ENCODE measurements at regions not wholly inside any gene's neighbourhood (a gene's known extent, or its start where the extent isn't known, plus 50 kb on each side); places are given as distances from the start of the nearest gene placed in this dataset.

DNA sequence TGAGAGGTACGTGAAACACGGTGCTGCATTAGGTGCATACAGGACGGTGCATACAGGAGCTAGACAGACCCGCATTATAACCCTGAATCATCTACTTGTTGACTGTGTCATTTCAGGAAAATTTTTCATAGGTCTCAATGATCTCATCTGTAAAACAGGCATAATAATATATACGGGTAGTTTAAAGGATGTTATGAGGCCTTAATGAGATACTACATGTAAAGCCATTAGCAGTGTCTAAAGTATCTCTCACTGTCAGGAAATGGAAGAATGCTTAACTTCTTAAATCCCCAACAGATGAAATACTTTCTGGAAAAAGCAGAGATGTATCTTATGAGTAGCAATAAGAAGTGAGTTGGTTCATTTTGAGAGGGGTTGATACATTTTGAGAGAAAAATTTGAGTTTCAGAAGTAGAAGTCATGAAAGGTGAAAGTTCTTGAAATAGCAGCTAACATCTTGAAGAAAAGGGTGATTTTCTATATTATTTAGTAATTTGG, 669.6 kb downstream of the PTPRC start:
- Histone ChIP-seq H2AFZ (ENCODE audit: low read depth, low read length) (no peak overlapping the region), H3K27ac (ENCODE audit: low read length) (no peak overlapping the region), H3K36me3 (ENCODE audit: insufficient read depth, low read length) (no peaks in the 10 kb centered on the region), H3K4me2 (ENCODE audit: insufficient read depth, low read length) (no peak overlapping the region), H3K9me3 (ENCODE audit: insufficient read depth, low read length, severe bottlenecking) (no peaks in the 10 kb centered on the region), H3K27me3 (ENCODE audit: insufficient read depth, low read length, poor library complexity) (no peaks in the 10 kb centered on the region), H4K20me1 (ENCODE audit: insufficient read depth, low read length) (no peaks in the 10 kb centered on the region), H3K9ac (ENCODE audit: low read depth, low read length) (no peak overlapping the region), H3K4me1 (ENCODE audit: insufficient read depth, low read length) (peaks cover 24% of the 10 kb centered on the region), H3K4me3 (ENCODE audit: low read depth in 1 of 2, low read length in 2 of 2) (no peak overlapping the region), H3K79me2 (ENCODE audit: insufficient read depth, low read length) (no peaks in the 10 kb centered on the region)
- DNase-seq, result no peak
- ATAC-seq (ENCODE audit: insufficient read depth, low read depth), result no peak
- TF ChIP-seq CTCF (IDR thresholded peaks at IDR 0.05; ENCODE audit: borderline replicate concordance, extremely low read depth, low read length, poor library complexity, severe bottlenecking) (no peak), EZH2 (IDR thresholded peaks at IDR 0.05; ENCODE audit: borderline replicate concordance, low read depth, low read length, severe bottlenecking) (no peak)

GRCh38 chr1:199310708-199311107, 671.9 kb downstream of the PTPRC start:
- peaks cover 30% of the 10 kb centered on the region for H3K4me1 ChIP-seq (ENCODE audit: insufficient read depth, low read length)
- H3K4me3 ChIP-seq (ENCODE audit: low read depth in 1 of 2, low read length in 2 of 2), result no peak overlapping the region
- H3K27ac ChIP-seq (ENCODE audit: low read length), result no peak overlapping the region
- H3K9me3 ChIP-seq (ENCODE audit: insufficient read depth, low read length, severe bottlenecking), result no peaks in the 10 kb centered on the region
- no peak overlapping the region for H3K9ac ChIP-seq (ENCODE audit: low read depth, low read length)
- H3K4me2 ChIP-seq (ENCODE audit: insufficient read depth, low read length), result no peak overlapping the region
- TF ChIP-seq EZH2 (IDR thresholded peaks at IDR 0.05; ENCODE audit: borderline replicate concordance, low read depth, low read length, severe bottlenecking) (no peak), CTCF (IDR thresholded peaks at IDR 0.05; ENCODE audit: borderline replicate concordance, extremely low read depth, low read length, poor library complexity, severe bottlenecking) (no peak)
- ATAC-seq (ENCODE audit: insufficient read depth, low read depth) (no peak), DNase-seq (no peak)
- no peak overlapping the region for H2AFZ ChIP-seq (ENCODE audit: low read depth, low read length)
- no peaks in the 10 kb centered on the region for H3K36me3 ChIP-seq (ENCODE audit: insufficient read depth, low read length)
- H4K20me1 ChIP-seq (ENCODE audit: insufficient read depth, low read length), result no peaks in the 10 kb centered on the region
- no peaks in the 10 kb centered on the region for H3K27me3 ChIP-seq (ENCODE audit: insufficient read depth, low read length, poor library complexity)
- no peaks in the 10 kb centered on the region for H3K79me2 ChIP-seq (ENCODE audit: insufficient read depth, low read length)

GRCh38 chr1:199311478-199312262, 672.8 kb downstream of the PTPRC start:
- Histone ChIP-seq H3K4me3 (ENCODE audit: low read depth in 1 of 2, low read length in 2 of 2) (no peak overlapping the region), H3K36me3 (ENCODE audit: insufficient read depth, low read length) (no peaks in the 10 kb centered on the region), H3K9me3 (ENCODE audit: insufficient read depth, low read length, severe bottlenecking) (no peaks in the 10 kb centered on the region), H3K4me1 (ENCODE audit: insufficient read depth, low read length) (peaks cover 30% of the 10 kb centered on the region), H4K20me1 (ENCODE audit: insufficient read depth, low read length) (no peaks in the 10 kb centered on the region), H2AFZ (ENCODE audit: low read depth, low read length) (peak overlapping the region; percentile 2; the same call in 1 of the 2 replicates), H3K27ac (ENCODE audit: low read length) (no peak overlapping the region), H3K9ac (ENCODE audit: low read depth, low read length) (no peak overlapping the region), H3K27me3 (ENCODE audit: insufficient read depth, low read length, poor library complexity) (no peaks in the 10 kb centered on the region), H3K4me2 (ENCODE audit: insufficient read depth, low read length) (no peak overlapping the region), H3K79me2 (ENCODE audit: insufficient read depth, low read length) (no peaks in the 10 kb centered on the region)
- DNase-seq (no peak), ATAC-seq (ENCODE audit: insufficient read depth, low read depth) (no peak)
- no peak for TF ChIP-seq EZH2 (IDR thresholded peaks at IDR 0.05; ENCODE audit: borderline replicate concordance, low read depth, low read length, severe bottlenecking)
- TF ChIP-seq CTCF (IDR thresholded peaks at IDR 0.05; ENCODE audit: borderline replicate concordance, extremely low read depth, low read length, poor library complexity, severe bottlenecking), result no peak

Measured in DND-41 (cell line).